Body of pancreas (tissue), 4 donors: ENCODE measurements at regions not wholly inside any gene's neighbourhood (a gene's known extent, or its start where the extent isn't known, plus 50 kb on each side); places are given as distances from the start of the nearest gene placed in this dataset.

Experiments
- ATAC-seq: fragments of 150-250 bp; one replicate; pipeline ENCODE4 v1.9.1; 2016
- DNase-seq, 4 donors: peaks; one replicate each; pipeline ENCODE4 v3.0.0-alpha.2; 2019
- H3K27ac ChIP-seq, 4 donors: fragments of 200-600 bp; sonication (generic); 1 replicate in 3 of 4; 2 replicates in 1 of 4; pipeline versions ENCODE4 v1.5.1 to v1.6.1; 2016 to 2019; ENCODE audit warnings: mild to moderate bottlenecking in 1 of 4, mixed read lengths in 1 of 4, moderate library complexity in 1 of 4
- H3K27me3 ChIP-seq, 2 donors: fragments of 200-600 bp; sonication (generic); one replicate each; pipeline ENCODE4 v1.6.0; 2016; ENCODE audit warnings: mild to moderate bottlenecking in 1 of 2
- H3K36me3 ChIP-seq, 2 donors: fragments of 200-600 bp; sonication (generic); replicated peaks in 1 of 2; 2 replicates each; pipeline ENCODE4 v1.5.1; 2016; ENCODE audit warnings: low read depth in 2 of 2; ENCODE audit not compliant: insufficient read depth in 1 of 2
- H3K4me1 ChIP-seq: fragments of 200-600 bp; sonication (generic); one replicate; pipeline ENCODE4 v1.6.0; 2016
- H3K4me3 ChIP-seq, 2 donors: fragments of 200-600 bp; sonication (generic); 1 replicate in 1 of 2; 2 replicates in 1 of 2; pipeline ENCODE4 v1.5.1; 2016 to 2019
- H3K9me3 ChIP-seq, 3 donors: fragments of 200-600 bp; sonication (generic); 1 replicate in 2 of 3; 2 replicates in 1 of 3; pipeline ENCODE4 v1.5.1; 2016
- CTCF ChIP-seq, 7 experiments: fragments of 450-650 bp in 4 of 7; fragments of 200-600 bp in 3 of 7; sonication (generic) in 3 of 7; IDR thresholded peaks; one replicate each; pipeline ENCODE4 v1.5.1; 2016 to 2019; ENCODE audit warnings: antibody characterized with exemption in 7 of 7
- POLR2A ChIP-seq, 3 donors: fragments of 450-650 bp; IDR thresholded peaks; one replicate each; pipeline ENCODE4 v1.6.1; 2016; ENCODE audit warnings: antibody characterized with exemption in 3 of 3, mild to moderate bottlenecking in 2 of 3
- WGBS, 2 donors: methylation state at CpG; one replicate each; pipeline ENCODE4 v1.1.5; 2017; 5-methylcytosine and 5-hydroxymethylcytosine counted together
- intact Hi-C: fragments of 100-400 bp; cut with DNase I; formaldehyde crosslinking; loops from one replicate; pipeline ENCODE4 v1.15.1; 2023

- Histone ChIP-seq H3K36me3 (no peaks in the 10 kb centered on the region), H3K27ac (no peak overlapping the region), H3K4me3 (no peak overlapping the region), H3K4me1 (no peaks in the 10 kb centered on the region), H3K27me3 (no peaks in the 10 kb centered on the region), H3K9me3 (no peaks in the 10 kb centered on the region)
- TF ChIP-seq POLR2A (IDR thresholded peaks at IDR 0.05) (no peak), CTCF (IDR thresholded peaks at IDR 0.05) (no peak)
- DNase-seq (no peak), ATAC-seq (no peak)
- 79 to 87% methylated on average over 3 of the region's 3 CpGs for WGBS, 2 donors
- intact Hi-C loops, result no loop called here
Measured at GRCh38 chr11:79937676-79938334, 497.0 kb upstream of the TENM4 start.

- intact Hi-C loops, result no loop called here
- Histone ChIP-seq H3K4me3 (no peak overlapping the region), H3K27ac (no peak overlapping the region), H3K36me3 (no peaks in the 10 kb centered on the region), H3K9me3 (no peaks in the 10 kb centered on the region), H3K27me3 (no peaks in the 10 kb centered on the region), H3K4me1 (no peaks in the 10 kb centered on the region)
- ATAC-seq (no peak), DNase-seq (no peak)
- no peak for TF ChIP-seq POLR2A (IDR thresholded peaks at IDR 0.05)
- 50 to 54% methylated on average over 1 of the region's 1 CpG for WGBS, 2 donors
Measured at GRCh38 chr11:79932612-79933011, 491.8 kb upstream of the TENM4 start.

- H3K9me3 ChIP-seq, result no peaks in the 10 kb centered on the region
- ATAC-seq (no peak), DNase-seq (no peak)
- H3K27ac ChIP-seq, result no peak overlapping the region
- H3K4me1 ChIP-seq, result no peaks in the 10 kb centered on the region
- H3K36me3 ChIP-seq, result no peaks in the 10 kb centered on the region
- intact Hi-C loops, result no loop called here
- TF ChIP-seq CTCF (IDR thresholded peaks at IDR 0.05), result no peak
- no peak for TF ChIP-seq POLR2A (IDR thresholded peaks at IDR 0.05)
- no peaks in the 10 kb centered on the region for H3K27me3 ChIP-seq
- 80 to 96% methylated on average over 1 of the region's 1 CpG for WGBS, 2 donors
- no peak overlapping the region for H3K4me3 ChIP-seq
Measured at GRCh38 chr11:79931692-79932091, 490.9 kb upstream of the TENM4 start.

- intact Hi-C loops, result no loop called here
- DNase-seq, result no peak
- Histone ChIP-seq H3K27ac (no peak overlapping the region), H3K36me3 (no peaks in the 10 kb centered on the region), H3K4me3 (no peak overlapping the region), H3K4me1 (no peaks in the 10 kb centered on the region), H3K27me3 (no peaks in the 10 kb centered on the region), H3K9me3 (no peaks in the 10 kb centered on the region)
- TF ChIP-seq POLR2A (IDR thresholded peaks at IDR 0.05), result no peak
- TF ChIP-seq CTCF (IDR thresholded peaks at IDR 0.05), result no peak
- WGBS, 2 donors, result 83 to 84% methylated on average over 2 of the region's 2 CpGs
- ATAC-seq, result no peak
Measured at GRCh38 chr11:79926707-79927106, 485.9 kb upstream of the TENM4 start.

- DNase-seq (no peak), ATAC-seq (no peak)
- no peaks in the 10 kb centered on the region for H3K36me3 ChIP-seq
- intact Hi-C loops, result no loop called here
- H3K27ac ChIP-seq, result no peak overlapping the region
- WGBS, 2 donors, result 71 to 89% methylated on average over 3 of the region's 3 CpGs
- H3K4me1 ChIP-seq, result no peaks in the 10 kb centered on the region
- no peak overlapping the region for H3K4me3 ChIP-seq
- no peaks in the 10 kb centered on the region for H3K9me3 ChIP-seq
- TF ChIP-seq CTCF (IDR thresholded peaks at IDR 0.05) (no peak), POLR2A (IDR thresholded peaks at IDR 0.05) (no peak)
- H3K27me3 ChIP-seq, result no peaks in the 10 kb centered on the region
Measured at GRCh38 chr11:79925570-79925969, 484.7 kb upstream of the TENM4 start.
